Progenitor cell of endocrine pancreas (in vitro differentiated cells): ENCODE measurements at regions not wholly inside any gene's neighbourhood (a gene's known extent, or its start where the extent isn't known, plus 50 kb on each side); places are given as distances from the start of the nearest gene placed in this dataset.

Source experiments
- DNase-seq: peaks from one replicate; pipeline ENCODE4 v3.0.0; 2021; ENCODE audit warnings: low spot score; ENCODE audit not compliant: unreplicated experiment
- H3K27ac Mint-ChIP-seq: 2 replicates; pipeline ENCODE4 v1.8.0; 2021; ENCODE audit warnings: mild to moderate bottlenecking, moderate library complexity, mixed read lengths
- H3K27me3 Mint-ChIP-seq: 2 replicates; pipeline ENCODE4 v1.8.0; 2021; ENCODE audit warnings: mixed read lengths
- H3K36me3 Mint-ChIP-seq: 2 replicates; pipeline ENCODE4 v1.8.0; 2022; ENCODE audit warnings: mixed read lengths; ENCODE audit not compliant: insufficient read depth
- H3K4me1 Mint-ChIP-seq: 2 replicates; pipeline ENCODE4 v1.8.0; 2021; ENCODE audit warnings: low read depth, mixed read lengths
- H3K4me3 Mint-ChIP-seq: 2 replicates; pipeline ENCODE4 v1.8.0; 2021; ENCODE audit warnings: low read depth, mild to moderate bottlenecking, moderate library complexity, mixed read lengths
- H3K9me3 Mint-ChIP-seq: 2 replicates; pipeline ENCODE4 v1.8.0; 2021; ENCODE audit warnings: low read depth, mixed read lengths
- TF ChIP-seq, protein P1 (sequence below): fragments of 200-600 bp; sonication (generic); IDR thresholded peaks from one replicate; pipeline ENCODE4 v1.5.0; 2021; ENCODE audit warnings: antibody characterized with exemption, mild to moderate bottlenecking; ENCODE audit not compliant: unreplicated experiment

DNA sequence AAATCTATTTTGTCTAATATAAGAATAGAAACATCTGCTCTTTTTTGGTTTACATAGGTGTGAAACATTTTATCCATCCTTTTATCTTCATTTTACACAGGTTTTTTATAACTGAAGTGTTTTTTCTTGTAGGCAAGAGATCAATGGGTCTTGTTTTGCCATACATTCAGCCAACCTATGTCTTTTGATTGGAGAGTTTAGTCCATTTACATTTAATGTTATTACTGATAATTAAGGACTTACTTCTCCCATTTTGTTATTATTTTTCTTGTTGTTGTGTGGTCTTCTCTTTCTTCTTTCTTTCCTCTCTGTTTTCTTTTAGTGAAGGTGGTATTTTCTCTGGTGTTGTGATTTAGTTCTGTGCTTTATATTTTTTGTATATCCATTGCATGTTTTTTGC, 785.3 kb downstream of the ARAP2 start:
- peaks cover 26% of the 10 kb centered on the region for H3K9me3 Mint-ChIP-seq
- H3K4me1 Mint-ChIP-seq = no peaks in the 10 kb centered on the region
- DNase-seq = no peak
- H3K4me3 Mint-ChIP-seq = no peak overlapping the region
- TF ChIP-seq, protein P1, sequence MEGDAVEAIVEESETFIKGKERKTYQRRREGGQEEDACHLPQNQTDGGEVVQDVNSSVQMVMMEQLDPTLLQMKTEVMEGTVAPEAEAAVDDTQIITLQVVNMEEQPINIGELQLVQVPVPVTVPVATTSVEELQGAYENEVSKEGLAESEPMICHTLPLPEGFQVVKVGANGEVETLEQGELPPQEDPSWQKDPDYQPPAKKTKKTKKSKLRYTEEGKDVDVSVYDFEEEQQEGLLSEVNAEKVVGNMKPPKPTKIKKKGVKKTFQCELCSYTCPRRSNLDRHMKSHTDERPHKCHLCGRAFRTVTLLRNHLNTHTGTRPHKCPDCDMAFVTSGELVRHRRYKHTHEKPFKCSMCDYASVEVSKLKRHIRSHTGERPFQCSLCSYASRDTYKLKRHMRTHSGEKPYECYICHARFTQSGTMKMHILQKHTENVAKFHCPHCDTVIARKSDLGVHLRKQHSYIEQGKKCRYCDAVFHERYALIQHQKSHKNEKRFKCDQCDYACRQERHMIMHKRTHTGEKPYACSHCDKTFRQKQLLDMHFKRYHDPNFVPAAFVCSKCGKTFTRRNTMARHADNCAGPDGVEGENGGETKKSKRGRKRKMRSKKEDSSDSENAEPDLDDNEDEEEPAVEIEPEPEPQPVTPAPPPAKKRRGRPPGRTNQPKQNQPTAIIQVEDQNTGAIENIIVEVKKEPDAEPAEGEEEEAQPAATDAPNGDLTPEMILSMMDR = no peak
- H3K27me3 Mint-ChIP-seq = no peaks in the 10 kb centered on the region
- H3K27ac Mint-ChIP-seq = no peak overlapping the region
- H3K36me3 Mint-ChIP-seq = no peaks in the 10 kb centered on the region

DNA sequence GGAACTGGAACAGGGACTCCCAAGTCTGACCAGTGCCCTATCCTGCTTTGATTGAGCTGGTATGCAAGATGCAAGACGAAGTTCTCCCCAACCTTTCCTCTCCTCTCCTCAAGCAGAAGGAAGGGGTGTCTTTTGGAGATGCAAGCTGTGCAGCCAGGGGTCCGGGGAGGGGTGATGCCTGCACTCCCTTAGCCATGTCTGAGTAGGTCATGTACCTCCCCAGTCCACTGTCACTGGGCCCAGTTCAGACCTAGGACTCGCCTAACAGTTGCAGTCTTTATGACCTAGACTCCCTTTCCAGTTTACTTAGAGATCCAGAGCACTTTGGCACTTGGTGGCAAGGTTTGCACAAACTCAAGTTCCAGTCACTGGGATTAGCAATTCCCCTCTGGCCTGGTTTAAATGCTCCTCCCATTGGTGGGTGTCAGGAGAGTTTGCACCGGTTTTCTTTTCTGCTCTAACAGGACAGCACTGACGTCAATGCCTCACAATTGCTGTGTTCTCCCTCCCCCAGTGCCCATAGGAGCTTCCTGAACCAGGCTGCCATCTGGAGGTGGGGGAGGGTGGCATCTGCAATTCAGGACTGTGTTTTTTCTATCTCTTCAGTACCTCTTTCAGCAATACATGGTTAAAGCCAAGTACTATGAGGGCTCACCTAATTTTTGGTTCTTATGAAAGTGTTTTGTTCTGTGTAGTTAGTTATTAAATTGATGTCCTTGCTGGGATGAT, 782.2 kb downstream of the ARAP2 start:
- TF ChIP-seq, protein P1 = no peak
- peaks cover 25% of the 10 kb centered on the region for H3K9me3 Mint-ChIP-seq
- H3K4me3 Mint-ChIP-seq = no peak overlapping the region
- H3K36me3 Mint-ChIP-seq = no peaks in the 10 kb centered on the region
- DNase-seq = no peak
- no peak overlapping the region for H3K27ac Mint-ChIP-seq
- peaks cover 8% of the 10 kb centered on the region for H3K4me1 Mint-ChIP-seq
- H3K27me3 Mint-ChIP-seq = no peaks in the 10 kb centered on the region

DNA sequence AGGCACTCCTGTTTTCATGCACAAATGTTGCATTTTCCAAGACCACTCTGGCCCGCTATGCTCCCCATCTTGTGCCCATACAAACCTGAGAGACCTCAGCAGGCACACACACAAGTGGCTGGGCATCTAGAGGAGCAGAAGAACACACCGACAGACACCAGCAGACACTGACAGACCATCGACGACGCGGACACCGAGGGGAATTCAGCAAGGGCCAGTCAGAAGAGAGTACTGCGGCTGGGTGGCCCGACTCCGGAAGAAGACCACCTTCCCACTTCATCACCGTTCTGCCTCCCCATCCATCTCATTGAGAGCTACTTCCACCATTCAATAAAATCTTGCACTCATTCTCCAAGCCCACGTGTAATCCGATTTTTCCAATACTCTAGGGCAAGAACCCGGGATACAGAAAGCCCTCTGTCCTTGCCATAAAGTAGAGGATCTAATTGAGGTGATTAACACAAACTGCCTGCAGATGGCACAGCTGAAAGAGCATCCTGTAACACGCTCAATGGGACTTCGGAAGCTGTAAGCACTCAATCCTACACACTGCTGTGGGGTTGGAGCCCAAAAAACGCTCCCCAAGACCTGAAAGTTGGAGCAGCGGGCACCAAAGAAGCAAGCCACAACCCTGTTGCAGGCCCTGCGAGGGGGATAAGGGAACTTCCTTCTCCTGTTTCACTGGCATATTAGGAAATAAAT, 780.9 kb downstream of the ARAP2 start:
- H3K36me3 Mint-ChIP-seq = no peaks in the 10 kb centered on the region
- H3K9me3 Mint-ChIP-seq = peaks cover 17% of the 10 kb centered on the region
- H3K4me3 Mint-ChIP-seq = no peak overlapping the region
- DNase-seq = no peak
- H3K27me3 Mint-ChIP-seq = no peaks in the 10 kb centered on the region
- no peak overlapping the region for H3K27ac Mint-ChIP-seq
- peaks cover 8% of the 10 kb centered on the region for H3K4me1 Mint-ChIP-seq
- TF ChIP-seq, protein P1 = no peak

DNA sequence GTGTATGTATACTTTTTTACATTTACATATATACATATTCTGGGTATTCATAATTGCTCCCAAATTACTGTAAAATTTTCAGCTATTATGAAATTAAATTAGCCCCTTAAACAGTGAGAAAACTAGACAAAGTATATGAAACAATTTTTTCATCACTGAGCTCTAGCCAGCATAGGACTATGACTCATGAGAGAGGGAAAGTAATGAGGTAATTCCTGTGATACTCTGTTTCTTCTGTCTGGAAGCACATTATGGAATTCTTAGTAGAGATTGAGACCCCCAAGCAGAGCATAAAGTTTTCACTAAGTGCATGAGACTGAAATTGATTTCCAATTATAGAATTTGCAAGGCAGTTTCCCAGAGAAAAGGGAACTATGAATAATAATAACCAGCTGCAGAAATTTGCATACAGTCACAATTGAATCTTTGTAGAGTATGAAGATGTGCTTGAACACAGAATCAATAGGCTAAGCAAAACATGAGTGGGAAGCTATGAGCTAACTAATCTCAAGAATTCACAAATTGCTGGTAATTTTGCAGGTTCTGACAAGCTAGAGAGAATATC, 779.3 kb downstream of the ARAP2 start:
- Mint-ChIP-seq H3K9me3 (peaks cover 4% of the 10 kb centered on the region), H3K27me3 (peaks cover 2% of the 10 kb centered on the region), H3K4me1 (peaks cover 8% of the 10 kb centered on the region), H3K27ac (no peak overlapping the region), H3K36me3 (no peaks in the 10 kb centered on the region), H3K4me3 (no peak overlapping the region)
- no peak for DNase-seq
- TF ChIP-seq, protein P1 = no peak

DNA sequence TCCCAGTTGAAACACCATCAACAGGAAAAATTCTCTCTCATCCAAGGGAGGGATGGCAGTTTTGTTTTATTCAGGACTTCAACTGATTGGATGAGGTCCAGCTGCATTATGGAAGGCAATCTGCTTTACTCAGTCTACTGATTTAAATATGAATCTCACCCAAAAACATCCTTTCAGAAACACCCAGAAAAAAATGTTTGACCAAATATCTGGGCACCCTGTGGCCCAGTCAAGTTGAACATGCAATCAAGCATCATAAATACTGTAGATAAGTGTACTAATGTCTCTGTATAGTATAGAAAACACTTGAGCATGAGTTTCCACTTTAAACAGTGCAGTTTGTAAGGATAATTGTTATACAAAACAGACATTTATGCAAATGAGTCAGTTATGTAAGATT, 753.2 kb downstream of the ARAP2 start:
- Mint-ChIP-seq H3K27me3 (peaks cover 14% of the 10 kb centered on the region), H3K27ac (no peak overlapping the region), H3K36me3 (no peaks in the 10 kb centered on the region), H3K9me3 (no peaks in the 10 kb centered on the region), H3K4me3 (no peak overlapping the region), H3K4me1 (no peaks in the 10 kb centered on the region)
- TF ChIP-seq, protein P1 = no peak
- DNase-seq = no peak
